ENCODE measurements at regions not wholly inside any gene's neighbourhood (a gene's known extent, or its start where the extent isn't known, plus 50 kb on each side); places are given as distances from the start of the nearest gene placed in this dataset.

GRCh38 chr2:51335087-51336058, 303.4 kb upstream of the NRXN1 start:
- WGBS, 2 donors, result 57 to 59% methylated on average over 7 of the region's 7 CpGs
- intact Hi-C loops (cut with DNase I), result no loop called here

GRCh38 chr2:51329512-51329911, 297.6 kb upstream of the NRXN1 start:
- no peak for ATAC-seq
- H3K4me3 ChIP-seq, result no peak overlapping the region
- peaks cover 0 to 6% (median 0%) of the 10 kb centered on the region in 11 donors for H3K9me3 ChIP-seq
- DNase-seq, result no peak
- 74 to 88% methylated on average over 1 of the region's 1 CpG for WGBS, 2 donors
- intact Hi-C loops (cut with DNase I), result no loop called here
- no peaks in the 10 kb centered on the region for H3K4me1 ChIP-seq
- H3K36me3 ChIP-seq, result no peaks in the 10 kb centered on the region
- TF ChIP-seq CTCF (IDR thresholded peaks at IDR 0.05), result no peak
- H3K27me3 ChIP-seq, result no peaks in the 10 kb centered on the region
- H3K27ac ChIP-seq, result no peak overlapping the region

More at GRCh38 chr2:51335087-51336058, 303.4 kb upstream of the NRXN1 start:
- TF ChIP-seq CTCF (IDR thresholded peaks at IDR 0.05), result peak in 1 of 9 donors; percentile 5
- H3K4me3 ChIP-seq, result no peak overlapping the region
- H3K36me3 ChIP-seq, result no peaks in the 10 kb centered on the region
- H3K27ac ChIP-seq, result no peak overlapping the region
- no peaks in the 10 kb centered on the region for H3K9me3 ChIP-seq
- H3K27me3 ChIP-seq, result no peaks in the 10 kb centered on the region
- H3K4me1 ChIP-seq, result no peaks in the 10 kb centered on the region
- ATAC-seq, result no peak
- no peak for DNase-seq

- 58 to 72% methylated on average over 4 of the region's 4 CpGs for WGBS, 2 donors
- intact Hi-C loops (cut with DNase I), result no loop called here
- Histone ChIP-seq H3K4me1 (peaks cover 0 to 4% (median 0%) of the 10 kb centered on the region in 9 donors), H3K9me3 (peaks cover 0 to 10% (median 0%) of the 10 kb centered on the region in 11 donors), H3K27ac (no peak overlapping the region), H3K36me3 (no peaks in the 10 kb centered on the region), H3K27me3 (no peaks in the 10 kb centered on the region), H3K4me3 (no peak overlapping the region)
- ATAC-seq (no peak), DNase-seq (no peak)
- no peak for TF ChIP-seq CTCF (IDR thresholded peaks at IDR 0.05)
These were observed 292.1 kb upstream of the NRXN1 start for GRCh38 chr2:51324051-51324450.

DNA sequence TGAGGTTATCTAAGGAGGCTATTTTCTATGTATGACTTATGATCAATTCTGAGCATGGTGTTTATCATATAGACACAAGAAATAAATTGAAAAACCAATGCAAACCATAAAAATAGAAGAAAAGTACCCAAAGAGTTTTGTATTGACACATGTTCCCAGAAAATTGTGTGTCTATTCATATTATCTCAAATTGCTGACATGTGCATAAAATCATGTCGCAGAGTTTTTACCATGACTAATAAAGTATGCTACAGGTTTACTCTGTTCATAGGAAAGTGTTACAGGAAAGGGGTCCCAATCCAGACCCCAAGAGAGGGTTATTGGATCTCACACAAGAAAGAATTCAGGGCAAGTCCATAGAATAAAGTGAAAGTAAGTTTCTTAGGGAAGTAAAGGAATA, 290.7 kb upstream of the NRXN1 start:
- no peaks in the 10 kb centered on the region for H3K36me3 ChIP-seq
- TF ChIP-seq CTCF (IDR thresholded peaks at IDR 0.05), result no peak
- intact Hi-C loops (cut with DNase I), result no loop called here
- no peak for ATAC-seq
- no peak overlapping the region for H3K4me3 ChIP-seq
- H3K27me3 ChIP-seq, result no peaks in the 10 kb centered on the region
- peaks cover 0 to 4% (median 0%) of the 10 kb centered on the region in 9 donors for H3K4me1 ChIP-seq
- H3K27ac ChIP-seq, result no peak overlapping the region
- DNase-seq, result no peak
- peaks cover 0 to 22% (median 0%) of the 10 kb centered on the region in 11 donors for H3K9me3 ChIP-seq
- 95 to 96% methylated on average over 1 of the region's 1 CpG for WGBS, 2 donors
